NCI-H2107 treated with DMSO at 0.1 percent for 48 hours (cell line): ENCODE measurements at regions not wholly inside any gene's neighbourhood (a gene's known extent, or its start where the extent isn't known, plus 50 kb on each side); places are given as distances from the start of the nearest gene placed in this dataset.
"Not testable (repeated sequence)": the region's sequence is repeated elsewhere in the genome, so short reads cannot be mapped to it uniquely, and the experiment has no call there.

ENCODE experiments used
- DNase-seq: peaks from one replicate; lab custom pipeline; 2025; ENCODE audit not compliant: unreplicated experiment; lab: John Stamatoyannopoulos, UW

- no peak for DNase-seq
These were observed 175.3 kb upstream of the EXOC2 start for GRCh38 chr6:868201-868600.

GRCh38 chr6:867378-867777 is 174.4 kb upstream of the EXOC2 start:
- DNase-seq = no peak

GRCh38 chr6:866316-866715 is 173.4 kb upstream of the EXOC2 start:
- DNase-seq = no peak

GRCh38 chr6:865846-866245 is 172.9 kb upstream of the EXOC2 start:
- DNase-seq = no peak

- no peak for DNase-seq
These were observed 170.9 kb upstream of the EXOC2 start for GRCh38 chr6:863831-864230.

- DNase-seq = not testable (repeated sequence)
These were observed 170.2 kb upstream of the EXOC2 start for GRCh38 chr6:863127-863526.

GRCh38 chr6:859936-860335 is 167.0 kb upstream of the EXOC2 start:
- DNase-seq = no peak

- no peak for DNase-seq
These were observed 161.6 kb upstream of the EXOC2 start for GRCh38 chr6:854406-855118.

GRCh38 chr6:852216-852615 is 159.3 kb upstream of the EXOC2 start:
- DNase-seq = not testable (repeated sequence)

GRCh38 chr6:849075-849506 is 156.2 kb upstream of the EXOC2 start:
- no peak for DNase-seq

GRCh38 chr6:845566-845965 is 152.6 kb upstream of the EXOC2 start:
- no peak for DNase-seq

- no peak for DNase-seq
These were observed 152.2 kb upstream of the EXOC2 start for GRCh38 chr6:845101-845500.

- no peak for DNase-seq
These were observed 149.2 kb upstream of the EXOC2 start for GRCh38 chr6:842141-842540.

- DNase-seq = no peak
These were observed 148.6 kb upstream of the EXOC2 start for GRCh38 chr6:841569-841968.

GRCh38 chr6:839201-839600 is 146.3 kb upstream of the EXOC2 start:
- no peak for DNase-seq

GRCh38 chr6:837380-837779 is 144.4 kb upstream of the EXOC2 start:
- no peak for DNase-seq

GRCh38 chr6:836276-836853 is 143.4 kb upstream of the EXOC2 start:
- no peak for DNase-seq

GRCh38 chr6:835476-836160 is 142.7 kb upstream of the EXOC2 start:
- no peak for DNase-seq

GRCh38 chr6:834866-835265 is 141.9 kb upstream of the EXOC2 start:
- DNase-seq = no peak

GRCh38 chr6:834190-834589 is 141.3 kb upstream of the EXOC2 start:
- DNase-seq = no peak

- not testable (repeated sequence) for DNase-seq
These were observed 139.9 kb upstream of the EXOC2 start for GRCh38 chr6:832804-833203.

GRCh38 chr6:830667-831327 is 137.9 kb upstream of the EXOC2 start:
- DNase-seq = no peak
